Gastroesophageal sphincter (tissue), 3 donors: ENCODE measurements at regions not wholly inside any gene's neighbourhood (a gene's known extent, or its start where the extent isn't known, plus 50 kb on each side); places are given as distances from the start of the nearest gene placed in this dataset.

Source experiments
- CTCF ChIP-seq, 4 experiments: fragments of 200-600 bp in 2 of 4; fragments of 450-650 bp in 2 of 4; sonication (generic) in 1 of 4; IDR thresholded peaks; one replicate each; pipeline ENCODE4 v1.5.1; 2017 to 2019; ENCODE audit warnings: antibody characterized with exemption in 4 of 4, mild to moderate bottlenecking in 2 of 4, moderate library complexity in 2 of 4
- POLR2A ChIP-seq, 2 donors: fragments of 450-650 bp; IDR thresholded peaks; one replicate each; pipeline ENCODE4 v1.6.1; 2017; ENCODE audit warnings: antibody characterized with exemption in 2 of 2, mild to moderate bottlenecking in 2 of 2, moderate library complexity in 1 of 2

- TF ChIP-seq CTCF (IDR thresholded peaks at IDR 0.05) (no peak), POLR2A (IDR thresholded peaks at IDR 0.05) (no peak)
Observed at GRCh38 chr18:40864846-40865245, 1090.2 kb upstream of the PIK3C3 start.
